HG02678 (cell line): ENCODE measurements at regions not wholly inside any gene's neighbourhood (a gene's known extent, or its start where the extent isn't known, plus 50 kb on each side); places are given as distances from the start of the nearest gene placed in this dataset.

Source experiments
- ATAC-seq: cut with Tn5 transposase; IDR thresholded peaks from one replicate; pipeline ENCODE4 v1.9.1; 2021; ENCODE audit warnings: mild to moderate bottlenecking, moderate library complexity; ENCODE audit not compliant: unreplicated experiment

- ATAC-seq, result no peak
These were observed 844.2 kb downstream of the JRKL start for GRCh38 chr11:97234016-97234415.

GRCh38 chr11:97237151-97237550, 847.3 kb downstream of the JRKL start:
- no peak for ATAC-seq

GRCh38 chr11:97247601-97248000, 857.8 kb downstream of the JRKL start:
- ATAC-seq, result no peak

- ATAC-seq, result no peak
These were observed 865.0 kb downstream of the JRKL start for GRCh38 chr11:97254790-97255189.

- no peak for ATAC-seq
These were observed 869.6 kb downstream of the JRKL start for GRCh38 chr11:97259434-97259833.

GRCh38 chr11:97259884-97260283, 870.1 kb downstream of the JRKL start:
- no peak for ATAC-seq

- no peak for ATAC-seq
These were observed 873.5 kb downstream of the JRKL start for GRCh38 chr11:97263183-97263858.

GRCh38 chr11:97269527-97269926, 879.7 kb downstream of the JRKL start:
- ATAC-seq, result no peak

GRCh38 chr11:97279341-97279740, 889.5 kb downstream of the JRKL start:
- no peak for ATAC-seq

GRCh38 chr11:97280347-97280746, 890.5 kb downstream of the JRKL start:
- no peak for ATAC-seq

- no peak for ATAC-seq
These were observed 900.0 kb downstream of the JRKL start for GRCh38 chr11:97289823-97290222.

GRCh38 chr11:97290464-97291041, 900.7 kb downstream of the JRKL start:
- no peak for ATAC-seq

- ATAC-seq, result no peak
These were observed 906.5 kb downstream of the JRKL start for GRCh38 chr11:97296301-97296700.

- no peak for ATAC-seq
These were observed 919.5 kb downstream of the JRKL start for GRCh38 chr11:97309291-97309690.

- ATAC-seq, result no peak
These were observed 935.9 kb downstream of the JRKL start for GRCh38 chr11:97325693-97326092.

- ATAC-seq, result no peak
These were observed 942.5 kb downstream of the JRKL start for GRCh38 chr11:97332271-97332670.

GRCh38 chr11:97336064-97336463, 946.3 kb downstream of the JRKL start:
- no peak for ATAC-seq

GRCh38 chr11:97345032-97345431, 955.2 kb downstream of the JRKL start:
- ATAC-seq, result no peak

- ATAC-seq, result no peak
These were observed 959.4 kb downstream of the JRKL start for GRCh38 chr11:97349201-97349600.

- no peak for ATAC-seq
These were observed 962.1 kb downstream of the JRKL start for GRCh38 chr11:97351939-97352338.

GRCh38 chr11:97354026-97354425, 964.2 kb downstream of the JRKL start:
- ATAC-seq, result no peak

- no peak for ATAC-seq
These were observed 964.8 kb downstream of the JRKL start for GRCh38 chr11:97354576-97354975.

GRCh38 chr11:97355230-97355629, 965.4 kb downstream of the JRKL start:
- no peak for ATAC-seq
